Esophagus squamous epithelium (tissue), 4 donors: ENCODE measurements at regions not wholly inside any gene's neighbourhood (a gene's known extent, or its start where the extent isn't known, plus 50 kb on each side); places are given as distances from the start of the nearest gene placed in this dataset.

Experiments used
- CTCF ChIP-seq, 6 experiments: fragments of 450-650 bp in 4 of 6; fragments of 200-600 bp in 2 of 6; sonication (generic) in 2 of 6; IDR thresholded peaks; one replicate each; pipeline ENCODE4 v1.5.1; 2016 to 2019; ENCODE audit warnings: antibody characterized with exemption in 6 of 6, mild to moderate bottlenecking in 4 of 6, moderate library complexity in 4 of 6
- POLR2A ChIP-seq, 4 donors: fragments of 450-650 bp; IDR thresholded peaks; one replicate each; pipeline ENCODE4 v1.6.1; 2017; ENCODE audit warnings: antibody characterized with exemption in 4 of 4, mild to moderate bottlenecking in 4 of 4, moderate library complexity in 3 of 4

DNA sequence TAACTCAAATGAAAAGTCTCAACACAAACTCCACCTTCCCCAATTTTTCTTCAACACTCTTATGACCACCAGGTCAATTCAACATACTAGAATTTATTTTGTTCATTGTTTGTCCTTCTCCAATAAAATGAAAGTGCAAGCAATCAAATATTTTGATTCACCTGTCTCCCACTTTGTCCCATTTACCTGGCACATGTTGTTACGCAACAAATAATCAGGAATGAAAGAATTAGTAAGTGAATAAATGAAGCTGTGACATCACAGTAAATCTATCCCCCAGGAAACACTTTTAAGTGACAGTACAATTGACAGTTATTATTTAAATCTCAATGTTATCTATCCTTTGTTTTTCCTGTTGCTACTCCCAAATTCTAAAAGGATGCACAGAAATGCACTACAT is 393.7 kb upstream of the OPRM1 start:
- no peak for TF ChIP-seq POLR2A (IDR thresholded peaks at IDR 0.05)
- TF ChIP-seq CTCF (IDR thresholded peaks at IDR 0.05), result no peak
